CD14-positive monocyte (primary cell): ENCODE measurements at regions not wholly inside any gene's neighbourhood (a gene's known extent, or its start where the extent isn't known, plus 50 kb on each side); places are given as distances from the start of the nearest gene placed in this dataset.

ENCODE experiments used
- DNase-seq, 3 donors: peaks; one replicate each; pipeline ENCODE4 v3.0.0-alpha.2; 2011 to 2022
- H2AFZ ChIP-seq: 2 replicates; pipeline ENCODE4 v1.6.0; 2012; ENCODE audit warnings: mild to moderate bottlenecking, low read depth, low read length, inconsistent platforms; ENCODE audit not compliant: insufficient read depth, poor library complexity, severe bottlenecking
- H3K27ac ChIP-seq, 2 donors: 1 replicate in 1 of 2; 2 replicates in 1 of 2; pipeline ENCODE4 v1.5.1; 2012 to 2013; ENCODE audit warnings: low read length in 2 of 2, control low read depth in 1 of 2, inconsistent platforms in 1 of 2, low read depth in 1 of 2, mild to moderate bottlenecking in 1 of 2
- H3K27me3 ChIP-seq, 2 donors: one replicate each; pipeline versions ENCODE4 v1.6.0 to v1.6.1; 2011 to 2013; ENCODE audit warnings: low read length in 2 of 2; ENCODE audit not compliant: control insufficient read depth in 2 of 2, insufficient read depth in 2 of 2
- H3K36me3 ChIP-seq, 2 donors: replicated peaks in 1 of 2; 1 replicate in 1 of 2; 2 replicates in 1 of 2; pipeline versions ENCODE4 v1.5.1 to v1.6.1; 2012 to 2013; ENCODE audit warnings: low read length in 2 of 2, control low read depth in 1 of 2, inconsistent platforms in 1 of 2, mild to moderate bottlenecking in 1 of 2; ENCODE audit not compliant: insufficient read depth in 2 of 2, control insufficient read depth in 1 of 2
- H3K4me1 ChIP-seq, 2 donors: 1 replicate in 1 of 2; 2 replicates in 1 of 2; pipeline versions ENCODE4 v1.5.1 to v1.6.1; 2012 to 2013; ENCODE audit warnings: low read length in 2 of 2, control low read depth in 1 of 2, inconsistent platforms in 1 of 2, mild to moderate bottlenecking in 1 of 2, moderate library complexity in 1 of 2; ENCODE audit not compliant: insufficient read depth in 2 of 2, control insufficient read depth in 1 of 2
- H3K4me2 ChIP-seq: replicated peaks from 2 replicates; pipeline ENCODE3; 2012; ENCODE audit warnings: low read length, moderate library complexity, mild to moderate bottlenecking; ENCODE audit not compliant: poor library complexity, severe bottlenecking; ENCODE audit errors: extremely low read depth
- H3K4me3 ChIP-seq, 3 experiments: fragments of 200-600 bp in 1 of 3; sonication (generic) in 1 of 3; replicated peaks in 1 of 3; 1 replicate in 2 of 3; 2 replicates in 1 of 3; pipeline ENCODE4 v1.5.1; 2011 to 2013; ENCODE audit warnings: low read length in 3 of 3, mild to moderate bottlenecking in 3 of 3, control low read depth in 2 of 3, low read depth in 2 of 3, inconsistent platforms in 1 of 3, moderate library complexity in 1 of 3
- H3K79me2 ChIP-seq: 2 replicates; pipeline ENCODE4 v1.6.0; 2012; ENCODE audit warnings: mild to moderate bottlenecking, control low read depth, inconsistent platforms, low read length, moderate library complexity; ENCODE audit not compliant: insufficient read depth
- H3K9ac ChIP-seq: 2 replicates; pipeline ENCODE4 v1.6.0; 2017; ENCODE audit warnings: low read length, mild to moderate bottlenecking; ENCODE audit not compliant: insufficient read depth, poor library complexity, severe bottlenecking
- H3K9me3 ChIP-seq, 2 donors: replicated peaks in 1 of 2; 1 replicate in 1 of 2; 2 replicates in 1 of 2; pipeline versions ENCODE4 v1.5.1 to v1.6.1; 2012 to 2013; ENCODE audit warnings: low read length in 2 of 2, control low read depth in 1 of 2; ENCODE audit not compliant: control insufficient read depth in 1 of 2, insufficient read depth in 1 of 2
- H4K20me1 ChIP-seq: 2 replicates; pipeline ENCODE4 v1.6.0; 2012; ENCODE audit warnings: mild to moderate bottlenecking, low read length, control low read depth, moderate library complexity; ENCODE audit not compliant: insufficient read depth
- H3K27ac Mint-ChIP-seq, 7 donors: one replicate each; pipeline ENCODE4 v1.8.0; 2020; ENCODE audit warnings: mild to moderate bottlenecking in 7 of 7, mixed read lengths in 7 of 7, moderate library complexity in 6 of 7, inconsistent platforms in 2 of 7
- H3K27me3 Mint-ChIP-seq, 3 donors: one replicate each; pipeline ENCODE4 v1.8.0; 2021 to 2022; ENCODE audit warnings: low read depth in 3 of 3, mild to moderate bottlenecking in 3 of 3, mixed read lengths in 3 of 3, moderate library complexity in 3 of 3, inconsistent platforms in 1 of 3
- H3K36me3 Mint-ChIP-seq, 2 donors: one replicate each; pipeline ENCODE4 v1.8.0; 2020; ENCODE audit warnings: mixed read lengths in 2 of 2, inconsistent platforms in 1 of 2, mild to moderate bottlenecking in 1 of 2
- H3K4me1 Mint-ChIP-seq: one replicate; pipeline ENCODE4 v1.8.0; 2020; ENCODE audit warnings: mild to moderate bottlenecking, mixed read lengths
- H3K4me3 Mint-ChIP-seq, 2 donors: one replicate each; pipeline ENCODE4 v1.8.0; 2020; ENCODE audit warnings: mild to moderate bottlenecking in 2 of 2, mixed read lengths in 2 of 2, moderate library complexity in 1 of 2
- H3K9me3 Mint-ChIP-seq, 7 donors: one replicate each; pipeline ENCODE4 v1.8.0; 2020 to 2022; ENCODE audit warnings: mixed read lengths in 7 of 7, mild to moderate bottlenecking in 6 of 7, moderate library complexity in 6 of 7, inconsistent platforms in 2 of 7
- WGBS: methylation state at CpG from one replicate; pipeline ENCODE4 v1.1.5; 2013; ENCODE audit warnings: missing lambda C conversion rate; ENCODE audit not compliant: insufficient coverage; 5-methylcytosine and 5-hydroxymethylcytosine counted together
- intact Hi-C, 2 donors: fragments of 100-400 bp; cut with micrococcal nuclease; formaldehyde crosslinking; loops; one replicate each; pipeline versions ENCODE4 v1.15.0 to v1.15.1; 2023
- TF ChIP-seq, protein P1 (sequence below): fragments of 200-600 bp; IDR thresholded peaks from one replicate; pipeline ENCODE4 v1.8.0; 2022; ENCODE audit warnings: antibody characterized with exemption, mild to moderate bottlenecking

DNA sequence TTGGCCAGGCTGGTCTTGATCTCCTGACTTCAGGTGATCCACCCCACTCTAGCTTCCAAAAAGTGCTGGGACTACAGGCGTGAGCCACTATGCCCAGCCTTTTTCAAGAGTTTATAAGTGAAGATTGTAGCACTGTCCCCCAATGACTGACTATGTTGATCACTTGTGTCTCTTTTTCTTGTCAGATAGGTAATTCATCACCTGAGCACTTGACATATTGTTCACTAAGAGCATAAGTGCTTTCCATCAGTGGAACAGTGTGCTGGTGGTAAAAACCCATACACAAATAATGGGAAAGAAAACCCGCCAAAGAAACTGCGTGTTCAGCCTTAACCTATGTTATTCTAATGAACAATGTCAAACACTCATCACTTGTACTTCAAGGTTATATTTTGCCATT is 414.4 kb upstream of the CDH7 start:
- Mint-ChIP-seq H3K9me3 (peaks cover 0 to 4% (median 0%) of the 10 kb centered on the region in 7 donors), H3K4me1 (no peaks in the 10 kb centered on the region)
- TF ChIP-seq, protein P1, sequence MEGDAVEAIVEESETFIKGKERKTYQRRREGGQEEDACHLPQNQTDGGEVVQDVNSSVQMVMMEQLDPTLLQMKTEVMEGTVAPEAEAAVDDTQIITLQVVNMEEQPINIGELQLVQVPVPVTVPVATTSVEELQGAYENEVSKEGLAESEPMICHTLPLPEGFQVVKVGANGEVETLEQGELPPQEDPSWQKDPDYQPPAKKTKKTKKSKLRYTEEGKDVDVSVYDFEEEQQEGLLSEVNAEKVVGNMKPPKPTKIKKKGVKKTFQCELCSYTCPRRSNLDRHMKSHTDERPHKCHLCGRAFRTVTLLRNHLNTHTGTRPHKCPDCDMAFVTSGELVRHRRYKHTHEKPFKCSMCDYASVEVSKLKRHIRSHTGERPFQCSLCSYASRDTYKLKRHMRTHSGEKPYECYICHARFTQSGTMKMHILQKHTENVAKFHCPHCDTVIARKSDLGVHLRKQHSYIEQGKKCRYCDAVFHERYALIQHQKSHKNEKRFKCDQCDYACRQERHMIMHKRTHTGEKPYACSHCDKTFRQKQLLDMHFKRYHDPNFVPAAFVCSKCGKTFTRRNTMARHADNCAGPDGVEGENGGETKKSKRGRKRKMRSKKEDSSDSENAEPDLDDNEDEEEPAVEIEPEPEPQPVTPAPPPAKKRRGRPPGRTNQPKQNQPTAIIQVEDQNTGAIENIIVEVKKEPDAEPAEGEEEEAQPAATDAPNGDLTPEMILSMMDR, result no peak

GRCh38 chr18:65329010-65329409 is 421.8 kb upstream of the CDH7 start:
- Mint-ChIP-seq H3K27me3 (peaks cover 0 to 2% (median 0%) of the 10 kb centered on the region in 3 donors), H3K27ac (no peak overlapping the region), H3K4me3 (no peak overlapping the region), H3K9me3 (peaks cover 0 to 3% (median 1%) of the 10 kb centered on the region in 7 donors), H3K4me1 (no peaks in the 10 kb centered on the region), H3K36me3 (no peaks in the 10 kb centered on the region)
- intact Hi-C loops, result no loop called here
- H2AFZ ChIP-seq, result no peak overlapping the region
- H3K9ac ChIP-seq, result no peak overlapping the region
- H3K27me3 ChIP-seq, result no peaks in the 10 kb centered on the region
- H3K79me2 ChIP-seq, result no peaks in the 10 kb centered on the region
- no peaks in the 10 kb centered on the region for H3K4me1 ChIP-seq
- H3K36me3 ChIP-seq, result no peaks in the 10 kb centered on the region
- H3K4me3 ChIP-seq, result no peak overlapping the region
- no peak for DNase-seq
- no peaks in the 10 kb centered on the region for H4K20me1 ChIP-seq
- TF ChIP-seq, protein P1, result no peak
- WGBS, result no CpG with 5 or more reads among the region's 2 CpGs
- H3K27ac ChIP-seq, result no peak overlapping the region
- no peak overlapping the region for H3K4me2 ChIP-seq
- no peaks in the 10 kb centered on the region for H3K9me3 ChIP-seq

More for the DNA sequence above, 414.4 kb upstream of the CDH7 start:
- Histone ChIP-seq H3K4me3 (no peak overlapping the region), H2AFZ (no peak overlapping the region), H3K36me3 (no peaks in the 10 kb centered on the region), H3K9ac (no peak overlapping the region), H3K79me2 (no peaks in the 10 kb centered on the region), H3K4me2 (no peak overlapping the region), H3K9me3 (no peaks in the 10 kb centered on the region), H3K4me1 (no peaks in the 10 kb centered on the region), H4K20me1 (no peaks in the 10 kb centered on the region), H3K27ac (no peak overlapping the region), H3K27me3 (no peaks in the 10 kb centered on the region)
- Mint-ChIP-seq H3K4me3 (no peak overlapping the region), H3K36me3 (no peaks in the 10 kb centered on the region), H3K27me3 (no peaks in the 10 kb centered on the region), H3K27ac (no peak overlapping the region)
- 100% methylated on average over 2 of the region's 3 CpGs for WGBS
- DNase-seq, result no peak
- intact Hi-C loops, result loop anchor here in 1 of 2 donors (10.0 kb wide), 1 partner anchor 62 kb away; no protein-coding TSS in a partner anchor
